PC-9 (cell line): ENCODE measurements at regions not wholly inside any gene's neighbourhood (a gene's known extent, or its start where the extent isn't known, plus 50 kb on each side); places are given as distances from the start of the nearest gene placed in this dataset.

Source experiments
- BruUV-seq: library from RNA; stranded (reverse); fragments of 400-500 nt; replicated peaks from 2 replicates; lab custom pipeline; 2021; lab: Mats Ljungman, UMichigan
- CTCF ChIA-PET: fragments of 300-600 bp; sonication (Branson Sonifier 250); formaldehyde crosslinking; loops from one replicate; lab custom pipeline; 2022; ENCODE audit warnings: antibody characterized with exemption; lab: Charles Lee
- POLR2A ChIA-PET: fragments of 300-600 bp; sonication (Branson Sonifier 250); formaldehyde crosslinking; loops from one replicate; lab custom pipeline; 2022; ENCODE audit warnings: antibody characterized with exemption; ENCODE audit not compliant: unreplicated experiment; lab: Charles Lee
- DNase-seq, 2 experiments: peaks; one replicate each; pipeline versions ENCODE4 v3.0.0 to v3.0.0-alpha.2; 2015 to 2022; ENCODE audit warnings: mixed read lengths in 1 of 2
- H2AFZ ChIP-seq: fragments of 200-600 bp; sonication (generic); 2 replicates; pipeline ENCODE4 v1.8.1; 2017; ENCODE audit warnings: antibody characterized with exemption
- H3F3A ChIP-seq: fragments of 200-600 bp; sonication (generic); 2 replicates; pipeline ENCODE4 v1.8.1; 2017; ENCODE audit warnings: antibody characterized with exemption, mild to moderate bottlenecking, low read depth; ENCODE audit not compliant: insufficient read depth
- H3K27ac ChIP-seq: fragments of 200-600 bp; sonication (generic); 2 replicates; pipeline ENCODE4 v1.6.1; 2016; ENCODE audit warnings: mixed run types
- H3K27me3 ChIP-seq: fragments of 200-600 bp; sonication (generic); 2 replicates; pipeline ENCODE4 v1.6.1; 2016; ENCODE audit warnings: low read depth, mixed run types; ENCODE audit not compliant: insufficient read depth
- H3K36me3 ChIP-seq: fragments of 200-600 bp; sonication (generic); 2 replicates; pipeline ENCODE4 v1.6.1; 2016; ENCODE audit warnings: low read depth, mixed run types
- H3K4me1 ChIP-seq: fragments of 200-600 bp; sonication (generic); replicated peaks from 2 replicates; pipeline ENCODE4 v1.6.1; 2016; ENCODE audit warnings: mixed run types; ENCODE audit not compliant: insufficient read depth
- H3K4me2 ChIP-seq: fragments of 200-600 bp; sonication (generic); 2 replicates; pipeline ENCODE4 v1.6.1; 2017; ENCODE audit warnings: mixed run types
- H3K4me3 ChIP-seq: fragments of 200-600 bp; sonication (generic); 2 replicates; pipeline ENCODE4 v1.6.1; 2016; ENCODE audit warnings: mixed run types
- H3K79me2 ChIP-seq: fragments of 200-600 bp; sonication (generic); 2 replicates; pipeline ENCODE4 v1.6.1; 2017; ENCODE audit warnings: low read depth, mixed run types
- H3K9me2 ChIP-seq: fragments of 200-600 bp; sonication (generic); 2 replicates; pipeline ENCODE4 v1.8.1; 2017; ENCODE audit warnings: mild to moderate bottlenecking; ENCODE audit not compliant: insufficient read depth
- H3K9me3 ChIP-seq: fragments of 200-600 bp; sonication (generic); 2 replicates; pipeline ENCODE4 v1.8.1; 2016; ENCODE audit warnings: low read depth; ENCODE audit not compliant: insufficient read depth
- H4K20me1 ChIP-seq: fragments of 200-600 bp; sonication (generic); 2 replicates; pipeline ENCODE4 v1.8.1; 2017; ENCODE audit not compliant: insufficient read depth
- CTCF ChIP-seq: fragments of 200-600 bp; sonication (generic); conservative IDR thresholded peaks from 2 replicates; pipeline ENCODE4 v1.6.1; 2017; ENCODE audit warnings: mixed run types, antibody characterized with exemption, mild to moderate bottlenecking, moderate library complexity
- EZH2 ChIP-seq: fragments of 200-600 bp; sonication (generic); IDR thresholded peaks from 2 replicates; pipeline ENCODE4 v1.8.0; 2017; ENCODE audit warnings: antibody characterized with exemption, low read depth
- intact Hi-C: fragments of 100-400 bp; cut with micrococcal nuclease; formaldehyde crosslinking; loops from one replicate; pipeline ENCODE4 v1.10.0; 2022; ENCODE audit not compliant: unreplicated experiment

- no peaks in the 10 kb centered on the region for H3K9me3 ChIP-seq
- TF ChIP-seq CTCF: no peak
- TF ChIP-seq EZH2: no peak
- H3K9me2 ChIP-seq: no peaks in the 10 kb centered on the region
- DNase-seq: no peak
- no peak overlapping the region for H3K4me3 ChIP-seq
- H3K4me1 ChIP-seq: no peaks in the 10 kb centered on the region
- H3K79me2 ChIP-seq: no peaks in the 10 kb centered on the region
- H3K27me3 ChIP-seq: no peaks in the 10 kb centered on the region
- no peaks in the 10 kb centered on the region for H4K20me1 ChIP-seq
- ChIA-PET POLR2A (no interaction called here), CTCF (no interaction called here)
- H3K36me3 ChIP-seq: no peaks in the 10 kb centered on the region
- no peak overlapping the region for H3K4me2 ChIP-seq
- no peaks in the 10 kb centered on the region for H3F3A ChIP-seq
- no TSS peak for BruUV-seq
- no peak overlapping the region for H2AFZ ChIP-seq
- intact Hi-C loops: no loop called here
- H3K27ac ChIP-seq: no peak overlapping the region
Measured at GRCh38 chr13:74562381-74562780, 428.2 kb upstream of the KLF12 start.

GRCh38 chr13:74561155-74561554, 427.0 kb upstream of the KLF12 start:
- BruUV-seq: no TSS peak
- no peaks in the 10 kb centered on the region for H3K36me3 ChIP-seq
- H3K9me2 ChIP-seq: no peaks in the 10 kb centered on the region
- ChIA-PET CTCF (no interaction called here), POLR2A (no interaction called here)
- H2AFZ ChIP-seq: no peak overlapping the region
- TF ChIP-seq EZH2: no peak
- TF ChIP-seq CTCF: no peak
- DNase-seq: no peak
- H3F3A ChIP-seq: no peaks in the 10 kb centered on the region
- no peak overlapping the region for H3K4me3 ChIP-seq
- H3K27ac ChIP-seq: no peak overlapping the region
- intact Hi-C loops: no loop called here
- no peaks in the 10 kb centered on the region for H4K20me1 ChIP-seq
- H3K27me3 ChIP-seq: no peaks in the 10 kb centered on the region
- H3K4me2 ChIP-seq: no peak overlapping the region
- no peaks in the 10 kb centered on the region for H3K4me1 ChIP-seq
- no peaks in the 10 kb centered on the region for H3K79me2 ChIP-seq
- no peaks in the 10 kb centered on the region for H3K9me3 ChIP-seq

- no peak for DNase-seq
- H3K36me3 ChIP-seq: no peaks in the 10 kb centered on the region
- no peaks in the 10 kb centered on the region for H3K4me1 ChIP-seq
- H3F3A ChIP-seq: no peaks in the 10 kb centered on the region
- H3K79me2 ChIP-seq: no peaks in the 10 kb centered on the region
- no peak overlapping the region for H3K4me3 ChIP-seq
- no peaks in the 10 kb centered on the region for H3K9me2 ChIP-seq
- H2AFZ ChIP-seq: no peak overlapping the region
- CTCF ChIA-PET: no interaction called here
- TF ChIP-seq CTCF (no peak), EZH2 (no peak)
- H4K20me1 ChIP-seq: no peaks in the 10 kb centered on the region
- intact Hi-C loops: no loop called here
- POLR2A ChIA-PET: no interaction called here
- H3K27me3 ChIP-seq: no peaks in the 10 kb centered on the region
- H3K9me3 ChIP-seq: no peaks in the 10 kb centered on the region
- H3K27ac ChIP-seq: no peak overlapping the region
- no peak overlapping the region for H3K4me2 ChIP-seq
- no TSS peak for BruUV-seq
Measured at GRCh38 chr13:74560325-74560724, 426.1 kb upstream of the KLF12 start.
